ENCODE measurements at regions not wholly inside any gene's neighbourhood (a gene's known extent, or its start where the extent isn't known, plus 50 kb on each side); places are given as distances from the start of the nearest gene placed in this dataset.

DNA sequence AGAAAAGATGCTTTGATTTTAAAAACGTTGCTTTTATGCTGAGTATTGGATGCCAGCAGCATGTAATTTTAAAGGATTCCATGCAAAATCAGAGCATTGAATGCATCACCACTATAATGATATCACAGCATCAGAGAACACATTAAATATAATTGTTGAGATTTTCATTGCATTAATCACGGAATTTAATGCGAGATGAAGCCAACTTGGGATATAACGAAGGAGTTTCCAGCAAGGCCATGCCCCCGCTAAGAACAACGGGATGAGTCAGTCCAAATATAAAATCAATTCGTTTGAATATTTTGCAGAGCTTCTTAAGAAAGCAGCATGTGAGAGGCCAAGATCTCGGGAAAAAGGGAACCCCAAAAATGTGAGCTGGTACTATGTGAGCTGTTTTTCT is 423.4 kb upstream of the CHRM3 start:
- TF ChIP-seq, protein P1, sequence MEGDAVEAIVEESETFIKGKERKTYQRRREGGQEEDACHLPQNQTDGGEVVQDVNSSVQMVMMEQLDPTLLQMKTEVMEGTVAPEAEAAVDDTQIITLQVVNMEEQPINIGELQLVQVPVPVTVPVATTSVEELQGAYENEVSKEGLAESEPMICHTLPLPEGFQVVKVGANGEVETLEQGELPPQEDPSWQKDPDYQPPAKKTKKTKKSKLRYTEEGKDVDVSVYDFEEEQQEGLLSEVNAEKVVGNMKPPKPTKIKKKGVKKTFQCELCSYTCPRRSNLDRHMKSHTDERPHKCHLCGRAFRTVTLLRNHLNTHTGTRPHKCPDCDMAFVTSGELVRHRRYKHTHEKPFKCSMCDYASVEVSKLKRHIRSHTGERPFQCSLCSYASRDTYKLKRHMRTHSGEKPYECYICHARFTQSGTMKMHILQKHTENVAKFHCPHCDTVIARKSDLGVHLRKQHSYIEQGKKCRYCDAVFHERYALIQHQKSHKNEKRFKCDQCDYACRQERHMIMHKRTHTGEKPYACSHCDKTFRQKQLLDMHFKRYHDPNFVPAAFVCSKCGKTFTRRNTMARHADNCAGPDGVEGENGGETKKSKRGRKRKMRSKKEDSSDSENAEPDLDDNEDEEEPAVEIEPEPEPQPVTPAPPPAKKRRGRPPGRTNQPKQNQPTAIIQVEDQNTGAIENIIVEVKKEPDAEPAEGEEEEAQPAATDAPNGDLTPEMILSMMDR (IDR thresholded peaks at IDR 0.05; ENCODE audit: low read depth, low read length, missing input control): no peak
- no peak for TF ChIP-seq YY1 (IDR thresholded peaks at IDR 0.05)
- no peak for TF ChIP-seq JUND (IDR thresholded peaks at IDR 0.05)
- no peak for TF ChIP-seq EGR1 (IDR thresholded peaks at IDR 0.05; ENCODE audit: low read depth in 2 of 2)
- no peak for TF ChIP-seq TAF1 (conservative IDR thresholded peaks at IDR 0.05)
- no peak for TF ChIP-seq HNF4A (conservative IDR thresholded peaks at IDR 0.05)
- TF ChIP-seq, protein P2, sequence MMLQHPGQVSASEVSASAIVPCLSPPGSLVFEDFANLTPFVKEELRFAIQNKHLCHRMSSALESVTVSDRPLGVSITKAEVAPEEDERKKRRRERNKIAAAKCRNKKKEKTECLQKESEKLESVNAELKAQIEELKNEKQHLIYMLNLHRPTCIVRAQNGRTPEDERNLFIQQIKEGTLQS (IDR thresholded peaks at IDR 0.05): no peak
- TF ChIP-seq, protein P3, sequence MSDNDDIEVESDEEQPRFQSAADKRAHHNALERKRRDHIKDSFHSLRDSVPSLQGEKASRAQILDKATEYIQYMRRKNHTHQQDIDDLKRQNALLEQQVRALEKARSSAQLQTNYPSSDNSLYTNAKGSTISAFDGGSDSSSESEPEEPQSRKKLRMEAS (IDR thresholded peaks at IDR 0.05): no peak
- no peak for TF ChIP-seq SP1 (IDR thresholded peaks at IDR 0.05)
- no peak for TF ChIP-seq GABPA (IDR thresholded peaks at IDR 0.05 in 1 of 2, conservative IDR thresholded peaks at IDR 0.05 in 1 of 2)
- TF ChIP-seq RAD21 (IDR thresholded peaks at IDR 0.05): no peak
- TF ChIP-seq, protein P4, sequence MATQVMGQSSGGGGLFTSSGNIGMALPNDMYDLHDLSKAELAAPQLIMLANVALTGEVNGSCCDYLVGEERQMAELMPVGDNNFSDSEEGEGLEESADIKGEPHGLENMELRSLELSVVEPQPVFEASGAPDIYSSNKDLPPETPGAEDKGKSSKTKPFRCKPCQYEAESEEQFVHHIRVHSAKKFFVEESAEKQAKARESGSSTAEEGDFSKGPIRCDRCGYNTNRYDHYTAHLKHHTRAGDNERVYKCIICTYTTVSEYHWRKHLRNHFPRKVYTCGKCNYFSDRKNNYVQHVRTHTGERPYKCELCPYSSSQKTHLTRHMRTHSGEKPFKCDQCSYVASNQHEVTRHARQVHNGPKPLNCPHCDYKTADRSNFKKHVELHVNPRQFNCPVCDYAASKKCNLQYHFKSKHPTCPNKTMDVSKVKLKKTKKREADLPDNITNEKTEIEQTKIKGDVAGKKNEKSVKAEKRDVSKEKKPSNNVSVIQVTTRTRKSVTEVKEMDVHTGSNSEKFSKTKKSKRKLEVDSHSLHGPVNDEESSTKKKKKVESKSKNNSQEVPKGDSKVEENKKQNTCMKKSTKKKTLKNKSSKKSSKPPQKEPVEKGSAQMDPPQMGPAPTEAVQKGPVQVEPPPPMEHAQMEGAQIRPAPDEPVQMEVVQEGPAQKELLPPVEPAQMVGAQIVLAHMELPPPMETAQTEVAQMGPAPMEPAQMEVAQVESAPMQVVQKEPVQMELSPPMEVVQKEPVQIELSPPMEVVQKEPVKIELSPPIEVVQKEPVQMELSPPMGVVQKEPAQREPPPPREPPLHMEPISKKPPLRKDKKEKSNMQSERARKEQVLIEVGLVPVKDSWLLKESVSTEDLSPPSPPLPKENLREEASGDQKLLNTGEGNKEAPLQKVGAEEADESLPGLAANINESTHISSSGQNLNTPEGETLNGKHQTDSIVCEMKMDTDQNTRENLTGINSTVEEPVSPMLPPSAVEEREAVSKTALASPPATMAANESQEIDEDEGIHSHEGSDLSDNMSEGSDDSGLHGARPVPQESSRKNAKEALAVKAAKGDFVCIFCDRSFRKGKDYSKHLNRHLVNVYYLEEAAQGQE (IDR thresholded peaks at IDR 0.05): no peak
- no peak for TF ChIP-seq NR2F2 (IDR thresholded peaks at IDR 0.05)
- no peak for TF ChIP-seq RXRA (IDR thresholded peaks at IDR 0.05)
